ENCODE measurements at regions not wholly inside any gene's neighbourhood (a gene's known extent, or its start where the extent isn't known, plus 50 kb on each side); places are given as distances from the start of the nearest gene placed in this dataset.

DNA sequence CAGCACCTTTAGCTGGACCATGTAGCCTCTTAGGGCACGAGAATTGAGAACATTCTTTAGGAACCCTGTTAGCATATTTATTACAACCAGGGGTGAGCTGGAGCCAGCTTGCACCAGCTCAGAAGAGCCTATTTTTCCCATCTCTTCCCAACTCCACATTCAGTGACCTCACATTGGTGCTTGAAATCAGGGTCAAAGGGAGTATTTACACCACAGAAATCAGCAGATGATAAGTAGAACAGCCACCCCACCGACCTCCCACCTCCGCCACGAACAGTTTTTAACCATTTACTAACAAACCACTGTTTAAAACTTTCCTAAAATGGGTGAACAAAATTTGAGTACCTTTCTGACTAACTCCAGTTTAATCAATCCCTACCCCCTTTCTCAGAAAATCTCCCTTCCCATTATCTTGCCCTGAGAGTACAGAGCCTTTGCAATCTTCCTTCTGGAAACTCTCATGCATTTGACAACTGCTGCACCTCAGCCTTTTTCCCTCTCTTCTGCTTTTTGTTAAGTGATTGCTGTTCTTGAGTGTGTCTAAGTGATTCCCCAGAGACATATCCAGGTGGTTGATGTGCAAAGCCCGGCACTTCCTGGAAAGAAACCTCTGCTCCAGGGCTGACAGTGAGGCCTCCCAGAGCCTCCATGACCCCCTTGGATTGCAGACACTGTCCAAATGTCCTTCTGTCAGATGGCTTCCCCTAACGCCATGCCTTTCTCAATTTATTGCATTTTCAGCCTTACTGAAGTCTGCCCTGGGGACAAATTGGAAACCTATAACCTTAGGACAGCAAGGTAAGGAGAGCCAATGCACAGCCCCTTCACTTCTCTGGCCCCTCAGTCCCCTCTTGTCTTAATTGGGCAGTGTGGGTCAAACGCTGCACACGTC, 389.5 kb upstream of the TNP1 start:
- H3K36me3 ChIP-seq (ENCODE audit: control insufficient read depth, insufficient read depth, low read length), result no peaks in the 10 kb centered on the region
- POLR2A ChIA-PET, result no interaction called here

GRCh38 chr2:217248312-217248935, 388.6 kb upstream of the TNP1 start:
- BruUV-seq (replicated peaks), result no TSS peak

More for the DNA sequence above, 389.5 kb upstream of the TNP1 start:
- DNase-seq (ENCODE audit: low read depth, low spot score), result no peak
- CTCF ChIA-PET, result no interaction called here
- no peak overlapping the region for H3K27ac ChIP-seq (ENCODE audit: low read length)
- intact Hi-C loops (cut with micrococcal nuclease; ENCODE audit: unreplicated experiment), result no loop called here
- no TSS peak for BruUV-seq (replicated peaks)
- no peaks in the 10 kb centered on the region for H3K27me3 ChIP-seq (ENCODE audit: control insufficient read depth, insufficient read depth, low read length)
- H3K4me3 ChIP-seq (ENCODE audit: low read depth in 2 of 2, low read length in 2 of 2), result no peak overlapping the region
- ATAC-seq, result no peak
- in situ Hi-C loops (cut with HindIII; ENCODE audit: low pct_unique_long_range_greater_than_20kb, low sequenced_read_pairs), result no loop called here
- H3K9me3 ChIP-seq (ENCODE audit: control insufficient read depth, insufficient read depth, low read depth, low read length), result no peaks in the 10 kb centered on the region
- TF ChIP-seq POLR2AphosphoS5 (IDR thresholded peaks at IDR 0.05; ENCODE audit: low read depth, low read length) (no peak), CTCF (IDR thresholded peaks at IDR 0.05) (no peak), TCF7L2 (IDR thresholded peaks at IDR 0.05; ENCODE audit: low read depth, low read length) (no peak), SIN3A (IDR thresholded peaks at IDR 0.05; ENCODE audit: borderline replicate concordance, insufficient read depth, low read depth, low read length) (no peak)
- TF ChIP-seq, protein P1, sequence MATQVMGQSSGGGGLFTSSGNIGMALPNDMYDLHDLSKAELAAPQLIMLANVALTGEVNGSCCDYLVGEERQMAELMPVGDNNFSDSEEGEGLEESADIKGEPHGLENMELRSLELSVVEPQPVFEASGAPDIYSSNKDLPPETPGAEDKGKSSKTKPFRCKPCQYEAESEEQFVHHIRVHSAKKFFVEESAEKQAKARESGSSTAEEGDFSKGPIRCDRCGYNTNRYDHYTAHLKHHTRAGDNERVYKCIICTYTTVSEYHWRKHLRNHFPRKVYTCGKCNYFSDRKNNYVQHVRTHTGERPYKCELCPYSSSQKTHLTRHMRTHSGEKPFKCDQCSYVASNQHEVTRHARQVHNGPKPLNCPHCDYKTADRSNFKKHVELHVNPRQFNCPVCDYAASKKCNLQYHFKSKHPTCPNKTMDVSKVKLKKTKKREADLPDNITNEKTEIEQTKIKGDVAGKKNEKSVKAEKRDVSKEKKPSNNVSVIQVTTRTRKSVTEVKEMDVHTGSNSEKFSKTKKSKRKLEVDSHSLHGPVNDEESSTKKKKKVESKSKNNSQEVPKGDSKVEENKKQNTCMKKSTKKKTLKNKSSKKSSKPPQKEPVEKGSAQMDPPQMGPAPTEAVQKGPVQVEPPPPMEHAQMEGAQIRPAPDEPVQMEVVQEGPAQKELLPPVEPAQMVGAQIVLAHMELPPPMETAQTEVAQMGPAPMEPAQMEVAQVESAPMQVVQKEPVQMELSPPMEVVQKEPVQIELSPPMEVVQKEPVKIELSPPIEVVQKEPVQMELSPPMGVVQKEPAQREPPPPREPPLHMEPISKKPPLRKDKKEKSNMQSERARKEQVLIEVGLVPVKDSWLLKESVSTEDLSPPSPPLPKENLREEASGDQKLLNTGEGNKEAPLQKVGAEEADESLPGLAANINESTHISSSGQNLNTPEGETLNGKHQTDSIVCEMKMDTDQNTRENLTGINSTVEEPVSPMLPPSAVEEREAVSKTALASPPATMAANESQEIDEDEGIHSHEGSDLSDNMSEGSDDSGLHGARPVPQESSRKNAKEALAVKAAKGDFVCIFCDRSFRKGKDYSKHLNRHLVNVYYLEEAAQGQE (IDR thresholded peaks at IDR 0.05; ENCODE audit: insufficient read depth in 1 of 2, low read depth in 2 of 2, low read length in 1 of 2), result no peak
- H3K4me1 ChIP-seq (ENCODE audit: control insufficient read depth, insufficient read depth, low read length), result no peaks in the 10 kb centered on the region

More at GRCh38 chr2:217248312-217248935, 388.6 kb upstream of the TNP1 start:
- CTCF ChIA-PET, result no interaction called here
- Histone ChIP-seq H3K9me3 (ENCODE audit: control insufficient read depth, insufficient read depth, low read depth, low read length) (no peaks in the 10 kb centered on the region), H3K27me3 (ENCODE audit: control insufficient read depth, insufficient read depth, low read length) (no peaks in the 10 kb centered on the region), H3K27ac (ENCODE audit: low read length) (no peak overlapping the region), H3K4me3 (ENCODE audit: low read depth in 2 of 2, low read length in 2 of 2) (no peak overlapping the region), H3K4me1 (ENCODE audit: control insufficient read depth, insufficient read depth, low read length) (no peaks in the 10 kb centered on the region), H3K36me3 (ENCODE audit: control insufficient read depth, insufficient read depth, low read length) (no peaks in the 10 kb centered on the region)
- no peak for DNase-seq (ENCODE audit: low read depth, low spot score)
- POLR2A ChIA-PET, result no interaction called here
- no peak for ATAC-seq
- in situ Hi-C loops (cut with HindIII; ENCODE audit: low pct_unique_long_range_greater_than_20kb, low sequenced_read_pairs), result no loop called here
- TF ChIP-seq TCF7L2 (IDR thresholded peaks at IDR 0.05; ENCODE audit: low read depth, low read length), result no peak
- no peak for TF ChIP-seq SIN3A (IDR thresholded peaks at IDR 0.05; ENCODE audit: borderline replicate concordance, insufficient read depth, low read depth, low read length)
- TF ChIP-seq, protein P1 (IDR thresholded peaks at IDR 0.05; ENCODE audit: insufficient read depth in 1 of 2, low read depth in 2 of 2, low read length in 1 of 2), result no peak
- TF ChIP-seq CTCF (IDR thresholded peaks at IDR 0.05), result no peak
- TF ChIP-seq POLR2AphosphoS5 (IDR thresholded peaks at IDR 0.05; ENCODE audit: low read depth, low read length), result no peak
- intact Hi-C loops (cut with micrococcal nuclease; ENCODE audit: unreplicated experiment), result no loop called here

Measured in Panc1 (cell line).